Lower leg skin (tissue), 4 donors: ENCODE measurements at regions not wholly inside any gene's neighbourhood (a gene's known extent, or its start where the extent isn't known, plus 50 kb on each side); places are given as distances from the start of the nearest gene placed in this dataset.

ENCODE experiments used
- DNase-seq, 2 donors: peaks; one replicate each; pipeline ENCODE4 v3.0.0-alpha.2; 2019; ENCODE audit warnings: low spot score in 2 of 2
- H3K4me3 ChIP-seq: fragments of 200-600 bp; sonication (generic); 2 replicates; pipeline ENCODE4 v1.5.1; 2017; ENCODE audit warnings: mild to moderate bottlenecking, low read depth; ENCODE audit not compliant: poor library complexity, severe bottlenecking
- POLR2A ChIP-seq, 2 donors: fragments of 450-650 bp; IDR thresholded peaks; one replicate each; pipeline ENCODE4 v1.6.1; 2016 to 2017; ENCODE audit warnings: antibody characterized with exemption in 2 of 2, mild to moderate bottlenecking in 1 of 2, moderate library complexity in 1 of 2
- WGBS, 2 donors: methylation state at CpG; one replicate each; pipeline ENCODE4 v1.1.5; 2018; 5-methylcytosine and 5-hydroxymethylcytosine counted together
- intact Hi-C: fragments of 100-400 bp; cut with DNase I; formaldehyde crosslinking; loops from one replicate; pipeline ENCODE4 v1.15.0; 2023; ENCODE audit warnings: low total_unique reads
- TF ChIP-seq, protein P1 (sequence below), 3 donors: fragments of 450-650 bp; IDR thresholded peaks; one replicate each; pipeline ENCODE4 v1.5.1; 2016; ENCODE audit warnings: antibody characterized with exemption in 3 of 3, mild to moderate bottlenecking in 3 of 3, moderate library complexity in 2 of 3

- H3K4me3 ChIP-seq, result no peak overlapping the region
- intact Hi-C loops, result no loop called here
- WGBS, 2 donors, result 40 to 41% methylated on average over 5 of the region's 5 CpGs
- TF ChIP-seq POLR2A (IDR thresholded peaks at IDR 0.05), result no peak
- TF ChIP-seq, protein P1, sequence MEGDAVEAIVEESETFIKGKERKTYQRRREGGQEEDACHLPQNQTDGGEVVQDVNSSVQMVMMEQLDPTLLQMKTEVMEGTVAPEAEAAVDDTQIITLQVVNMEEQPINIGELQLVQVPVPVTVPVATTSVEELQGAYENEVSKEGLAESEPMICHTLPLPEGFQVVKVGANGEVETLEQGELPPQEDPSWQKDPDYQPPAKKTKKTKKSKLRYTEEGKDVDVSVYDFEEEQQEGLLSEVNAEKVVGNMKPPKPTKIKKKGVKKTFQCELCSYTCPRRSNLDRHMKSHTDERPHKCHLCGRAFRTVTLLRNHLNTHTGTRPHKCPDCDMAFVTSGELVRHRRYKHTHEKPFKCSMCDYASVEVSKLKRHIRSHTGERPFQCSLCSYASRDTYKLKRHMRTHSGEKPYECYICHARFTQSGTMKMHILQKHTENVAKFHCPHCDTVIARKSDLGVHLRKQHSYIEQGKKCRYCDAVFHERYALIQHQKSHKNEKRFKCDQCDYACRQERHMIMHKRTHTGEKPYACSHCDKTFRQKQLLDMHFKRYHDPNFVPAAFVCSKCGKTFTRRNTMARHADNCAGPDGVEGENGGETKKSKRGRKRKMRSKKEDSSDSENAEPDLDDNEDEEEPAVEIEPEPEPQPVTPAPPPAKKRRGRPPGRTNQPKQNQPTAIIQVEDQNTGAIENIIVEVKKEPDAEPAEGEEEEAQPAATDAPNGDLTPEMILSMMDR (IDR thresholded peaks at IDR 0.05), result no peak
- no peak for DNase-seq
Observed at GRCh38 chr6:67606906-67607828, 1027.9 kb upstream of the ADGRB3 start.

GRCh38 chr6:67594366-67594765 lies 1040.7 kb upstream of the ADGRB3 start:
- no peak overlapping the region for H3K4me3 ChIP-seq
- WGBS, 2 donors, result 87 to 93% methylated on average over 1 of the region's 1 CpG
- intact Hi-C loops, result no loop called here
- DNase-seq, result no peak
- TF ChIP-seq POLR2A (IDR thresholded peaks at IDR 0.05), result no peak
- TF ChIP-seq, protein P1 (IDR thresholded peaks at IDR 0.05), result no peak

GRCh38 chr6:67593247-67593646 lies 1041.8 kb upstream of the ADGRB3 start:
- TF ChIP-seq POLR2A (IDR thresholded peaks at IDR 0.05), result no peak
- TF ChIP-seq, protein P1 (IDR thresholded peaks at IDR 0.05), result no peak
- no peak for DNase-seq
- no peak overlapping the region for H3K4me3 ChIP-seq
- intact Hi-C loops, result no loop called here

DNA sequence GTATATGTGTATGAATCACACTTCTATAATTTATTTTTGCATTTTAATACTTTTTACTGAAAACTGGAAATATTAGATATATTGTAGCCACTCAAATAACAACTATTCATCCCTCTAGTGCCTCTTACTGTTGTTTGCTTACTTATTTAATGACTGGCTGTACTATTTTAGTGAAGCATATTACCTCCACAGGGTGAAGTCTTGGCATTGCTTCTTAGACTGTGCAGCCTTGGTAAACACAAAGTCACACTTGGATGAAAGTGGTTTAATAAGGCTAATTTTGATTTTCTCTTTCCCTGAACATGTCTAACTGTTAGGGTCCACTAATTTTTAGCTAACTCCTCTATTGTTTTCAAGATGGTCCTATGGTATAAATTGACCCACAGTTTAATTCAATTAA lies 1043.2 kb upstream of the ADGRB3 start:
- intact Hi-C loops, result no loop called here
- no peak for TF ChIP-seq POLR2A (IDR thresholded peaks at IDR 0.05)
- TF ChIP-seq, protein P1 (IDR thresholded peaks at IDR 0.05), result no peak
- no peak for DNase-seq
- no peak overlapping the region for H3K4me3 ChIP-seq

DNA sequence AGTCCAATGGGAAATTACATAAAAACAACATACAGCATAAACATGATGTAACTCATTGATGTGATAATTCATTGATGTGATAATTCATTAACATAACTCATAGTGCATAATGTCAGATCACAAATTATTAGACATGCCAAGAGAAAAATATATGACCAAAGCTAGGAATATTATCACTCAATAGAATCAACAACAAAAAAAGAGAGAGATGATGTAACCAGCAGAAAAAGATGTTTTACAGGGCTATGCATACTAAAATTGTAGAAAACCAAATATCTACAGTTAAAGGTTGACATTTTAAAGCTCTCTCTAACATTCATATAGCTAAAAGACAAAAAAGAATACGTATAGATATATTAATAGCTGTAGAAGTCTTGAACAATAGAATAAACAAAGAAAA lies 1067.2 kb upstream of the ADGRB3 start:
- intact Hi-C loops, result no loop called here
- no peak for TF ChIP-seq POLR2A (IDR thresholded peaks at IDR 0.05)
- TF ChIP-seq, protein P1 (IDR thresholded peaks at IDR 0.05), result no peak
- DNase-seq, result no peak
- WGBS, 2 donors, result 78 to 80% methylated on average over 1 of the region's 1 CpG
- H3K4me3 ChIP-seq, result no peak overlapping the region

GRCh38 chr6:67563671-67564070 lies 1071.4 kb upstream of the ADGRB3 start:
- no peak overlapping the region for H3K4me3 ChIP-seq
- TF ChIP-seq, protein P1 (IDR thresholded peaks at IDR 0.05), result no peak
- no peak for TF ChIP-seq POLR2A (IDR thresholded peaks at IDR 0.05)
- WGBS, 2 donors, result 57 to 67% methylated on average over 5 of the region's 5 CpGs
- DNase-seq, result no peak
- intact Hi-C loops, result no loop called here
